G401 (cell line): ENCODE measurements at regions not wholly inside any gene's neighbourhood (a gene's known extent, or its start where the extent isn't known, plus 50 kb on each side); places are given as distances from the start of the nearest gene placed in this dataset.
"Not testable (repeated sequence)": the region's sequence is repeated elsewhere in the genome, so short reads cannot be mapped to it uniquely, and the experiment has no call there.

Experiments used
- DNase-seq: peaks from one replicate; pipeline ENCODE4 v3.0.0-alpha.2; 2015; ENCODE audit warnings: low spot score
- in situ Hi-C: cut with HindIII; loops from 2 replicates; pipeline ENCODE4 v1.10.0; 2016; ENCODE audit warnings: low sequenced_read_pairs, mixed read lengths

DNA sequence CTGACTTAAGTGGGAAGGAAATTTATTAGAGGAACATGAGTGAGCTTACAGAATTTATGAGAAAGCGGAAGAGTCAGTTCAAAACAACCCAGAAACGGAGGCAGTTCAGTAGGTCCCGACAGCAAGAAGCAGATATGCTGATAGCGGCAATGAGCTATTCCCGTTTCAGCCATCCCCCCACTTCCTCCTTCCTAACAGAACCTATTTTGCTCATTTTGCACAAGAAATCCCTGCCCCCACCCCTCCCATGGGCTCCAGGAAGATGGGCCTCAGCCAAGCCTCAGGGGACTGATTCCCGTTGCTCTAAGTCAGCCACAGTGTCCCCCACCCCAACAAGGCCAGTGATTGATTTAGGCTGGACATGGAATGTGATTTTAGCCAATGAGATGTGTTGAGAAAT is 157.5 kb downstream of the CEBPB start:
- no peak for DNase-seq
- in situ Hi-C loops: no loop called here

DNA sequence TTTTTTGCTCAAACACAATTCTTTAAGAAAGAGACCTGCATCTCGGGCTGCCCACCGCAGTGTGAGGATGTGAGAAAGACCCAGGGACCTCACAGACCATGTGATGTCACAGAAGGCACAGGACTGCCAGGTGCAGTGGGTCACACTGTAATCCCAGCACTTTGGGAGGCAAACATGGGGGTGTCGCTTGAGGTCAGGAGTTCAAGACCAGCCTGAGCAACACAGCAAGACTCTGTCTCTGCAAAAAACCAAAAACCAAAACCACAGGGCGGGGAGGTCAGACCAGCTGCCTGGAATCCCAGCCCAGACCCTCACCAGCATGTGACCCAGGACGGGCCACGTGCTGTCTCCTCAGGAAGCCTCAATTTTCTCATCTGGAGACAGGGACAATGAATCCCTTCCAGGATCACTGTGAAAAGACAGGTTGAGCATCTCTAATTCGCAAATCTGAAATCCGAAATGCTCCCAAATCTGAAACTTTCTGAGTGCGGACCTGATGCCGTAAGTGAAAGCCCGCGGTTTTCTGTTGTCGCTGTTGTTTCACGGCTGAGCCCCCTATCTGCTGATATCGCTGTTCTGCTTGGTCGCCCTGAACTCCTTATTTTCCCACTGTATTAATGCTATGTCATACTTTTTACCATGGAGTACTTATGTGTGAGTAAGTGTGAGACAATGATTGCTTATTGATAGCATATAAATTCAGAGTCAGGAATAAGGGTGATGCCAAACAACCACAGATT is 159.5 kb upstream of the PTPN1 start:
- in situ Hi-C loops: no loop called here
- DNase-seq: no peak

DNA sequence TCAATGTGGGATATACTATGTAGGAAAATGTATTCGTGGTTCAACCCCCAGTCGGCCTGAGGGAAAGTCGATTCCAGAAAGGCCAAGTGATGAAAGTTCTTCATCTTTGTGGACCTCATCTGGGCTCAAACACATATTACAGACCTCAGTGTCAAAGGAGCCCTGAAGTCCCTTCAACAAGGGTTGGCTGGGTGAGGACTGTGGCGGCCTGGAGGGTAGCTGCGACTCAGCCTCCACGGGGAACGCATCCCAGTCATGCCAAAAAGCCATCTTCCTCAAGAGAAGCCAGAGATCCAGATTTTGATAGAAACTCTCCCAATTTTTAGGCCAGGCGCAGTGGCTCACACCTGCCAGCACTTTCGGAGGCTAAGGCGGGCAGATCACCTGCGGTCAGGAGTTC is 158.6 kb upstream of the PTPN1 start:
- no peak for DNase-seq
- in situ Hi-C loops: no loop called here

DNA sequence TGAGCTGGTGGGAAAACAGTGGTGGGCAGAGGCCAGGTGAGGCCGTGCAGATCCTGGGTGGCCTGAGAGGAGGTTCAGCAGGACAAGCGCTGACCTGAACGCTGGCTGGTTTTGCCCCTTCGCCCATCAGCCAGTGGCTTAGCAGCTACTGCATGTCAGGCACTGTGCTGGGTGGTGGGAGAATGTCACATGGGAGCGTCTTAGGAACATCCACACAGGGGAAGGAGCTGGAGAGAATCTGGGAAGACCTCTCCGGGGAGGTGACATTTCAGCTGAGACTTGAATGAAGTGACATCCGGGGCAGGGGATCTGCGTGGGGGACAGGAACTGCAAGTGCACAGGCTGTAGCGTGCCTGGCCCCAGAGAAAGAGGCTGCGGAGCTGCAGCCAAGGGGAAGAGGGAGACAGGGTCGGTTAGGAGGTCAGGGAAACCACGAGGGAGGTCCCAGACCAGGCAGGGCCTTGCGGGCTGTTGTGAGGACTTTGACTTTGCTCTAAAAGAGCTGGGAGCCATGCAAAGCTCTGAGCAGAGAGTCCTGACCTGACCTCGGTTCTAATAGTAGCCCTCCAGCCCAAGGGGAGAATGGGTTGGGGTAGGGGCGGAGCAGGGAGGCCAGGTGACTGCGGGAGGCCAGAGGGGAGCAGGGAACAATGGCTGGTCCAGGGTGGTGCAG is 156.8 kb upstream of the PTPN1 start:
- no peak for DNase-seq
- in situ Hi-C loops: no loop called here

DNA sequence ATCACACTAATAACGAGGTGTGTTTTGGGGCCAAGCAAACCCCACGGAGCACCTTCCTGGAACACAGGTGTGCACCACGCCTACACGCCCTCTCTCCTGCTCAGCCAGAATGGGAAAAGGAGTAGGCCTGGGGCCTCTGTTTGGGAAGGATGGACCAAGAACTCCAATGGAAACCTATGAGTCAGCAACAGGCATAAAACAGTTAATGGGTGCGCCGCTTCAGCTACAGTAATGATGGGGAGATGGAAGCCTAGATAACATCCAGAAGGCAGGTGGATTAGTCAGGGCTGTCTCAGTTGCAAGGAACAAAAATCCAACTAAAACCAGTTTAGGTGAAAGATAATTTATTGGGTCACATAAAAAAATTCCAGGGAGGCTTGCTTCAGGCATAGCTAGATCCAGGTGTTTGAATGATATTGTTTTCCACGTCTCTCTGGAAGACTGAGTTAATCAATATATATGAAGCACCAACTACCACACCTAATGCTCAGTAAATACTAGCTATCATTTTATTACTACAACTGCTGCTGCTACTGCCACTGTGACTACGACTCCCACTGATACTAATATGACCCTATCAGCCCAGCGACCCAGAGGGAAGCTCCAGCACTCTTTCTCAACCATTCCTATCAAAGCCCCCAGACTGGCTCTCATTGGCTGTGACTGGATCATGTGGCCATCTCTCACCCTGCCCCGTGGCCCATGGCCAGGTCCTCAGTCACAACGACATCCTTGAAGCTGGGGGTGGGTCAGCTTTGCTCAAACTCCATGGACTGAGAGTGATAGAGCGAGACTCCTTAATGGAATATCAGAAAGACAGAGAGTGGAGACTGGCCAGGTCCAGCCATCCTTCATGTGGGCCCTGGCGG is 155.2 kb upstream of the PTPN1 start:
- DNase-seq: no peak
- in situ Hi-C loops: no loop called here

DNA sequence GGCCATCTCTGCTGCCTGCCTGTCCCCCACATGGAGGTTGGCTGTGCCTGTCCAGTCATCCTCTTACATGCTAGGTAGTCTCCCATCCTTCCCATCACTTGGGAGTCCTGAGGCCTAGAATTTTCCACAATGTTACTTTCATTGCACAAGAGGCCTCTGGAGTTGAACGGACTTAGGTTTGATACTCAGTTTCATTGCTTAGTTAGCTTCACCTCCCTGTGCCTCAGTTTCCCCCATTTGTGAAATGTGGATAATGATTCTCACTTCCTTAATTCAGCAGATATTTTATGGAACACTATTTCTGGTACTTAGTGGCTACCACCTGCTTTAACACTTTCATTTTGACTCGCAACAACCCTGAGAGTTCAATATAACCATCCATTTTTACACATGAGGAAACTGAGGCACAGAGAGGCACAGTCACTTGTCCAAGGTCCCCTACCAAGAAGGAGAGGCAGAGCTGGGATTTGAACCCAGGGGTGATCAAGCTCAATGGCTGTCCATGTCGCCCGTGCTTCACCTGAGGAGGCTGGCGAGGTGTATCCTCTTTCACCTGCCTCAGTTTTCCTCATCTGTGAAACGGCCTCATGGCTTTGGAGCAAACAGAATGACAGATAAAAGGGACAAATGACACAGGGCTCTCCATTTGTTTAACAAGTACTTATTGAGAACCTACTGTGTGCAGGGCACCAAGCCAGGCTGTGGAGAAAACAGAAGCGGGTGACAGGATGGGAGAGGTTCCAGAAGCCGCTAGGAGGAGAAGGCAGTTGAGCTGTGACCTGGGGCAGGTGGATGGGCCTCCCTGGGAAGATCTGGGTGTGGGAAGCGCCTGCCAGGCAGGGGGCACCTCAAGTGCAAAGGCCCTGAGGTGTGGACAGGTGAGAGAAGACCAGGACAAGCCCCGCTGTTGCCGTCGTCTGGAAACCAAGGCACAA is 154.3 kb upstream of the PTPN1 start:
- in situ Hi-C loops: no loop called here
- no peak for DNase-seq

DNA sequence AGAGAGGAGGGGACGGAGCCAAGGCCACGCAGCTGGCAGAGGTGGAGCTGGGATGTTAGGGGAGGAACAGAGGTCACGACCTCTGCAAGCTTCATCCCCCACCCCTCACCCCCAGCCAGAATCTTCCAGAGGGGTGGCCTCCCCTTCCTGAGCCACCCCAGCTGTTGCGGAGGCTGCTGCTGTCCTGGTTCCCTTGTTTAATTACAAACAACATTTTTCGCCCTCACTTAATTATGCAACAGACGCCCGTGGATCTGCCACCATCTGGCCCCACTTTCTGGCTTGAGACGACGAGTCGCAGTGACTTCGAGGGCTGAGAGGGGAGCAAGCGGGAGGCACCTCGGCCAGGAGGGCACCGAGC is 153.7 kb upstream of the PTPN1 start:
- in situ Hi-C loops: no loop called here
- DNase-seq: no peak

DNA sequence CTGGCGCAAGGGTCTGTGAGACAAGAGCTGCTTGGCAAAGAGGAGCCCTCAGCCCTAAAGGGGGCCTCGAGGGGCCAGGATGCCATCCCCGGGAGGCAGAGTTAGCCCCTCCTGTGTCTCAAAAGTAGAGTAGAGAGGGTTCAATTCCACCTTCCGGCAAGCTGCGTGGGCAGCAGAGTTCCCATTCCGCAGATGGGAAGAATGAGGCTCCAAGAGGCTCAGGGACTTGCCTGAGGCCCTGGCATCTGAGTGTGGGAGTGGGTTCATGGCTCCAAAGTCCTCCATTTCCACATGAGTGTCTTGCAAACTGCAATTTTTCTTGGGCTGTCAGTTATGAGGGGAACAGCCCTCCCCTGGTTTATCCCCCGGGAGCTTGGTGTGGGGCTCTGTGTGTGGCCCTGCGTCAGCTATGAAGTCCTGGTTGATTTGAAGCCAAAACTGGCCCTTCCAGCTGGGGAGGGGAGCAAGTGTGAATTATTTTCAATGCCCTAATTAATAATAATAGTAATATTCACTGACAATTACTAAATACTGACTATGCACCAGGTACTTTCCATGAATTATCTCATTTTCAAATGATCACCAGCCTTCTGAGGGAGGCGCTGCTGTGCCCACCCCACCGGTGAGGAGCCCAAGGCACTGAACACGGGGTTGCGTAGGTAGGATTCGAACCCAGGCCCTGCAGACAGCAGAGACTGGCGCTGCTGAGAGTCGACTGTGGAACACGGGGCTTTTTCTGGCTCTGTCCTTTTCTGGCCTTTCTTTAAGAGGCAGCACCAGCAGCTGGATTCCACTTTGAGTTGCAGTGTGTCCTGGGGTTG is 153.0 kb upstream of the PTPN1 start:
- DNase-seq: no peak
- in situ Hi-C loops: no loop called here

DNA sequence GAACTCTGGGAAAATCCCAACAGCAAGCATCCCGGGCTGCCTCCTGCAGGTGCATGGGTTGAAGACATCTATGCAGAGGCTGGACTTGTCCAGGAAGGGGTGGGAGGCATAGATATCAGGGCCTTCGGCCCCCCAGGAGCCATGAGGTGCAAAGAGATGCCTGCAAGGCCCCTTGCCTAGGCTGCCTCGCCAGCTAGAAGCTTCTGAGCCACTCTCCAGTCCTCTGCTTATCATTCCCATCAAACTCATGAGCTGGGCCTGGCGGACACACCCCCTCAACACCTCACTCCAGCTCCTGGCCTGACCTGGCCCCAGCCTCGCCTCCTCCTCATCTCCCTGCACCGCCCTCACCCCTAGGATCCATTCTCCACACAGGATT is 152.4 kb upstream of the PTPN1 start:
- DNase-seq: no peak
- in situ Hi-C loops: no loop called here

DNA sequence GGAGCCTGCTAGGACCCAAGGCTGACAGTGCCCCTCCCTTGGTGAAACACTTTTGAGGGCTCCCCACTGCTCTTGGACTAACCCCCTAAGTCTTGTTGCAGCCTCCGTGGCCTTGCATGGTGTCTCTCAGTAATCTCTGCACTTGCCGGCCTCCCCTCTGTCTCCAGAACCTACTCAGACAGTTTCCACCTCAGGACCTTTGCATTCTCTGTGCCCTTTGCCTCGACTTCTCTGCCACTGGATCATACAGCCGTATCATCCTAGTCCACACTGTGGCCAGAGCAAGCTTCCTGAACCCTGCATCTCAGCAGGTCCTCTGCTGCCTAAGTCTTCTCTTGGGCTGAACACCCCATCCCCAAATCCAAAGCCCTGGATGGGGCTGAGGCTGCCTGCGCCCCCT is 152.0 kb upstream of the PTPN1 start:
- no peak for DNase-seq
- in situ Hi-C loops: no loop called here

DNA sequence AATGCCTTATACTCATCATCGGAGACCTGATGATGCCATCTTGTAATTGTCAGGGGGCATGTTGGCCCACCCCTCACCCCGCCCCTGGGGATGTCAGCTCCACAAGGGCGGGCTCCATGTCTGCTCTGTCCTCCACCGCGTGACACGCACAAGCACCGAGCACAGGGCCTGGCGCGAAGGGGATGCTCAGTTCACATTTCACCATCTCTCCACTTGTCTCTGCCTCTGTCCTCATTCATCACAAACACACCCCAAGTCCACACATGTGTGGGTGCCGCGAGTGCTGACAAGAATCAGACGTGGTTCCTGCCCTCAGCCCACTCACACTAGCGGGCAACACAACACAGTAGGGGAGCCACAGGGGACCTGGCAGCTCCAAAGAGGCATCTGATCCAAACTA is 151.2 kb upstream of the PTPN1 start:
- in situ Hi-C loops: no loop called here
- no peak for DNase-seq

DNA sequence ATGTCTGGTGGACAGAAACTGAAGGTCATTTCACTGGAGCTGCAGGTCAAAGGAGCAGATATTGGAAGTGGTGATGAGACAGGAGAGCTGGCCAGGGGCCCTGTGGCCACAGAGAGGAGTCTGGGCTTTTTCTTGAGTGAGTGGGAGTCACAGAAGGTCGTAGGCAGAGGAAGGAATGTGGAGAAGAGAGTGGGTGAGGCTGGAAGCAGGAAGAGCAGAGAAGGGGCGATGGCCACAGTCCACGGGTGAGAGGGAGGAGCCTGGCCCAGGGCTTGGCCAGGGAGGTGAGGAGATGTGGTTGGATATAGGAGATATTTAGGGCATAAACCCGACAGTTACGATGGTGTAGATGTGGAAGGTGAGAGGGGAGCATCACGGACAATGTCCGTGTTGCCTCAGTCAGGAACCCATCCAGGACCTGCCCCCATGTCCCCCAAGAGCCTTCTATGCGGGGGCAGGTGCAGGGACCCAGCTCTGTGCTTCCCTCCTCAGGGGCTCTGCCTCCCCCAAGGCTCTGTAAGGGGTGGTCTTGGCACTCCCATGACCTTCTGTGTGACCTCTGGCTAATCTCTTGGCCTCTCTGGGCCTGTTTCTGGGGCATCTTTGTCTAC is 150.5 kb upstream of the PTPN1 start:
- no peak for DNase-seq
- in situ Hi-C loops: no loop called here

DNA sequence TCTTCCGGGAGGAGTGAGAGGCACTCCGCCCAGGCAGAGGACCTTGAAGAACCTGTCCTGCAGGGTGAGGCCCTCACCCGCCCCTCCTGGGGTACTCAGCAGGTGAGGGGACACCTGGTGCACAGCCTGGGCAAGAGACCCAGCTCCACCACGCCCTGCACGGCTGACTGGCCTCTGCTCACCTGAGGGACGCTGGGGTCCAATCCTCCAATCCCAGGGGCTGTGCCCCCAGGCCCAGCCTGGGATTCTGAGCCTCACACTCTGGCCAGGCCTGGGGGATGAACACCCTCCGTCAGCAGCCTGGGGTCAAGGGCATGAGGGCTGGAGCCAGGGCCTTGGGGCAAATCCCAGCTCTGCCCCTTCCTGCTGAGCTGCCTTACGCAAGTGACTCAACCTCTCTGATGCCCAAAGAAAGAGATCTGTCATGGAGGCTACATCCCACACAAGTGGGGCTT is 149.9 kb upstream of the PTPN1 start:
- in situ Hi-C loops: no loop called here
- no peak for DNase-seq

DNA sequence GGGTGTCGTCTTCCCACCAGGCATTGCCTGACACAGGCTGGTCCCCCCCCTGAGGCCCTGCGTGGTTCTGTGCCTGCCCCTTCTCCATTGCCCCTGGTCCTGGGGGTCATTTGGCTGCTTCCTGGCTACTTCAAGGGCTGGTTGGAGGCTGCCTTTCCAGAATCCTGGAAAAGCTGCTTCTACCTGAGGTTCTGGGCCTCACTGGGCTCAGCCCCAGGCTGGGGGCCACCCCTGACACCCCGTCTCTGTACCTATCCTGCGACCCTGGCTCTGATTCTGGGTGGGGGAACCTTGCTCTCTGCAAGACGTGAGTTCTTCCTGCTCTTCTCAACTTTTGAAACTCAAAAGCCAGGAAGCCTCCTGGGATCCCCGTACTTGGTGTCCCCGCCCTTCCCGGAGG is 149.3 kb upstream of the PTPN1 start:
- DNase-seq: no peak
- in situ Hi-C loops: no loop called here

DNA sequence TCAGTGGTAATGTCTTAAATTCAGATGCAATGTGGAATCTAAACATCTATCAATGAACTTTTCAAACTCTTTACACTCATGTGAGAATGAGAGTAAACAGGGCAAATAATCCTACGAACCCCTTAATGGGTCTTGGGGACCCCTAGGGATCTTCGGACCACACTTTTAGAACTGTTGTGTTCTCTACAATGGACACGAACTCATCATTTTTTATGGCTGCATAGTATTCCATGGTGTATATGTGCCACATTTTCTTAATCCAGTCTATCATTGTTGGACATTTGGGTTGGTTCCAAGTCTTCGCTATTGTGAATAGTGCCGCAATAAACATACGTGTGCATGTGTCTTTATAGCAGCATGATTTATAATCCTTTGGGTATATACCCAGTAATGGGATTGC is 148.0 kb upstream of the PTPN1 start:
- DNase-seq: not testable (repeated sequence)

DNA sequence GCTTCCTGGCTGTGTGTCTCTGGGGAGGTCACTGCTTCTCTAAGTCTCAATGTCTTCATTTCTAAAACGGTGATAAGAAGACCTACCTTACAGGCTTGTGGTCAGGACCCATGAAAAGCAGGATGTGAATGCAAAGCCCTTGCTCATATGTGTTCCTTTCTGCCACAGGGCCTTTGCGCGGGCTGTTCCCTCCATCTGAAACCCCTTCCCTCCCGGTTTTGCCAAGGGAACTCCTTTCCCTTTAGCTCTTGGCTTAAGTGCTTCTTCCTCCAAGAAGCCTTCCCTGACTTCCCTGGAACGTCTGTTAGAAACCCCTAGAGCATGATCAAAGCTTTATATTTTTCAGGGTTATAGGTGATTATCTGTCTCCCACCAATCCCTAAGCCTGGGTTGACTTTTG is 147.2 kb upstream of the PTPN1 start:
- DNase-seq: no peak
- in situ Hi-C loops: no loop called here

More for the DNA sequence above, 148.0 kb upstream of the PTPN1 start:
- in situ Hi-C loops: not testable (repeated sequence)

DNA sequence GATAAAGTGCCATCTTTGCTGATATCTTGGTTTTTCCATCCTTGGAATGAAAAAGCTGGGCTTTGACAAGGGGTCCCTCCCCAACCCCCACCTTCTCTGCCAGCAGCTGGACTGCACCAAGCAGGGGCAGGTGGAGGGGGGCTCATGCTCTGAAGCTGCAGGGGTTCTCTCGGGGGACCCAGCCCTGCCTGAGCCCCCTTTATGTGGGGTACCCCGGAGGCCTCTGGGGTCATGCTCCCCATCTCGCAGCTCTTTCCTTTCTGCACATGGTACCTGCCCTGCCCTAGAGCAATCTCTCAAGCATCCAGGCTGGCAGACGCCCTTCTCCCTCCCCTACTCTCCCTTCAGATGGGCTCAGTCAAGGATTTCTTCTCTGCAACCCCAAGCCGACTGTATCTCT is 146.7 kb upstream of the PTPN1 start:
- in situ Hi-C loops: no loop called here
- DNase-seq: no peak

DNA sequence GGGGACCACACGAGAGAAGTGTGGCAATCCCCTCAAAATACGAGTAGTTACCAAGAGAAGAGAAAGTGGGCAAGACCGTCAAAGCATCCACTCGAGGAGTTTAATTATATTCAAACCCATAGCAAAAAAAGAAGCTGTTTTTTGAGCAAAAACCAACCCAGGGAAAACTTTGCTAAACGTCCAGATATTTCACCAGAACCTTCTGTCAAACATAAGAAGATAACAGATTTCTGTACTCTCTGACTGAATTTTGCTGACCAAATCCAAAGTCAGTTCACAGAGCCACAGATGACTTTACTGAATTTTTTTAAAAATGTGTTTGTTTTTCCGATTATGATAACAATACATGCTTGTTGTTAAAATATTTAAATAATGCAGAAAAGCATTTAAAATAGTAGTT is 145.6 kb upstream of the PTPN1 start:
- no peak for DNase-seq

More for the DNA sequence above, 145.6 kb upstream of the PTPN1 start:
- in situ Hi-C loops: no loop called here
